ENCODE measurements at regions not wholly inside any gene's neighbourhood (a gene's known extent, or its start where the extent isn't known, plus 50 kb on each side); places are given as distances from the start of the nearest gene placed in this dataset.
"Not testable (repeated sequence)": the region's sequence is repeated elsewhere in the genome, so short reads cannot be mapped to it uniquely, and the experiment has no call there.

- no peak for DNase-seq (ENCODE audit: low read depth)
- no peak overlapping the region for H3K4me3 ChIP-seq (ENCODE audit: low read depth, low read length)
- in situ Hi-C loops (cut with HindIII; ENCODE audit: low sequenced_read_pairs), result no loop called here
- TF ChIP-seq, protein P1, sequence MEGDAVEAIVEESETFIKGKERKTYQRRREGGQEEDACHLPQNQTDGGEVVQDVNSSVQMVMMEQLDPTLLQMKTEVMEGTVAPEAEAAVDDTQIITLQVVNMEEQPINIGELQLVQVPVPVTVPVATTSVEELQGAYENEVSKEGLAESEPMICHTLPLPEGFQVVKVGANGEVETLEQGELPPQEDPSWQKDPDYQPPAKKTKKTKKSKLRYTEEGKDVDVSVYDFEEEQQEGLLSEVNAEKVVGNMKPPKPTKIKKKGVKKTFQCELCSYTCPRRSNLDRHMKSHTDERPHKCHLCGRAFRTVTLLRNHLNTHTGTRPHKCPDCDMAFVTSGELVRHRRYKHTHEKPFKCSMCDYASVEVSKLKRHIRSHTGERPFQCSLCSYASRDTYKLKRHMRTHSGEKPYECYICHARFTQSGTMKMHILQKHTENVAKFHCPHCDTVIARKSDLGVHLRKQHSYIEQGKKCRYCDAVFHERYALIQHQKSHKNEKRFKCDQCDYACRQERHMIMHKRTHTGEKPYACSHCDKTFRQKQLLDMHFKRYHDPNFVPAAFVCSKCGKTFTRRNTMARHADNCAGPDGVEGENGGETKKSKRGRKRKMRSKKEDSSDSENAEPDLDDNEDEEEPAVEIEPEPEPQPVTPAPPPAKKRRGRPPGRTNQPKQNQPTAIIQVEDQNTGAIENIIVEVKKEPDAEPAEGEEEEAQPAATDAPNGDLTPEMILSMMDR (IDR thresholded peaks at IDR 0.05; ENCODE audit: low read depth, low read length, missing control alignments), result no peak
These were observed 445.3 kb downstream of the OTOL1 start for GRCh38 chr3:161941891-161942290.

DNA sequence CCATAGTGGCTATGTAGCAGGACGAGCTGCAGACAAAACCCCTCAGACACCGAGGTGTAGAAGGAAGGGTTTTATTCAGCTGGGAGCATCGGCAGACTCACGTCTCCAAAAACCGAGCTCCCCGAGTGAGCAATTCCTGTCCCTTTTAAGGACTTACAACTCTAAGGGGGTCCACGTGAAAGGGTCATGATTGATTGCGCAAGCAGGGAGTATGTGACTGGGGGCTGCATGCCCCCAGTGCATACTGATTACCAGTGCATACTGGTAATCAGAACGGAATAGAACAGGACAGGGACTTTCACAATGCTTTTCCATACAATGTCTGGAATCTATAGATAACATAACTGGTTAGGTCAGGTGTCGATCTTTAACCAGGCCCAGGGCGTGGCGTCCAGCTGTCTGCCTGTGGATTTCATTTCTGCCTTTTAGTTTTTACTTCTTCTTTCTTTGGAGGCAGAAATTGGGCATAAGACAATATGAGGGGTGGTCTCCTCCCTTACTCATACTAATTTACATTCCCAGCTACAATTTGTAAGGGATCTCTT lies 447.3 kb downstream of the OTOL1 start:
- DNase-seq (ENCODE audit: low read depth); H3K4me3 ChIP-seq (ENCODE audit: low read depth, low read length); in situ Hi-C loops (cut with HindIII; ENCODE audit: low sequenced_read_pairs): not testable (repeated sequence)

- no peak overlapping the region for H3K4me3 ChIP-seq (ENCODE audit: low read depth, low read length)
- TF ChIP-seq, protein P1 (IDR thresholded peaks at IDR 0.05; ENCODE audit: low read depth, low read length, missing control alignments), result no peak
- in situ Hi-C loops (cut with HindIII; ENCODE audit: low sequenced_read_pairs), result no loop called here
- DNase-seq (ENCODE audit: low read depth), result no peak
These were observed 449.9 kb downstream of the OTOL1 start for GRCh38 chr3:161946443-161946960.

DNA sequence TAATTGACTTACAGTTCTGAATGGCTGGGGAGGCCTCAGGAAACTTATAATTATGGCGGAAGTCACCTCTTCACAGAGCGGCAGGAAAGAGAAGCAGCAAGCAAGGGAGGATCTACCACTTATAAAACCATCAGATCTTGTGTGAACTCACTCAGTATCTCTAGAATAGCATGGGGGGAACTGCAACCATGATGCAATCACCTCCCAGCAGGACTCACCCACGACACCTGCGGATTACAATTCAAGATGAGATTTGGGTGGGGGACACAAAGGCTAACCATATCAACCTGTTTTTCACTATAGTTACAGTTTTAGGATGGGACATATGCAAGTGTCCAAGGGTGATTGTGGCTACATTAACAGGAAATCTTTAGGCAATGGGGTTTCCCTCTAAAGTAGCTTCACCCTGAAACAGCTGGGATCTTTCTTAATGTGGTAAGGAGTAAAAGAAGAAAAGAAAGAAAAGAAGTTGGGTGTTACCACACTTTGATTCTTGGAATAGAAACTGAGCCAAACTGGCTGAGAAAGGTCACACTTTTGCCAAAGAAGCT lies 453.8 kb downstream of the OTOL1 start:
- H3K4me3 ChIP-seq (ENCODE audit: low read depth, low read length), result no peak overlapping the region
- no peak for DNase-seq (ENCODE audit: low read depth)
- TF ChIP-seq, protein P1 (IDR thresholded peaks at IDR 0.05; ENCODE audit: low read depth, low read length, missing control alignments), result no peak
- in situ Hi-C loops (cut with HindIII; ENCODE audit: low sequenced_read_pairs), result no loop called here

GRCh38 chr3:161957467-161957866 lies 460.9 kb downstream of the OTOL1 start:
- H3K4me3 ChIP-seq (ENCODE audit: low read depth, low read length), result no peak overlapping the region
- TF ChIP-seq, protein P1 (IDR thresholded peaks at IDR 0.05; ENCODE audit: low read depth, low read length, missing control alignments), result no peak
- DNase-seq (ENCODE audit: low read depth), result no peak
- in situ Hi-C loops (cut with HindIII; ENCODE audit: low sequenced_read_pairs), result no loop called here

- DNase-seq (ENCODE audit: low read depth), result no peak
- in situ Hi-C loops (cut with HindIII; ENCODE audit: low sequenced_read_pairs), result no loop called here
- TF ChIP-seq, protein P1 (IDR thresholded peaks at IDR 0.05; ENCODE audit: low read depth, low read length, missing control alignments), result no peak
- H3K4me3 ChIP-seq (ENCODE audit: low read depth, low read length), result no peak overlapping the region
These were observed 468.2 kb downstream of the OTOL1 start for GRCh38 chr3:161964857-161965256.

GRCh38 chr3:161969867-161970266 lies 473.3 kb downstream of the OTOL1 start:
- no peak overlapping the region for H3K4me3 ChIP-seq (ENCODE audit: low read depth, low read length)
- in situ Hi-C loops (cut with HindIII; ENCODE audit: low sequenced_read_pairs), result no loop called here
- DNase-seq (ENCODE audit: low read depth), result no peak
- TF ChIP-seq, protein P1 (IDR thresholded peaks at IDR 0.05; ENCODE audit: low read depth, low read length, missing control alignments), result no peak
